Stomach (tissue), 8 donors: ENCODE measurements at regions not wholly inside any gene's neighbourhood (a gene's known extent, or its start where the extent isn't known, plus 50 kb on each side); places are given as distances from the start of the nearest gene placed in this dataset.

Experiments
- DNase-seq, 2 donors: peaks; one replicate each; pipeline versions ENCODE4 v3.0.0 to v3.0.0-alpha.2; 2013 to 2019
- H3K27ac ChIP-seq, 5 donors: fragments of 200-600 bp in 4 of 5; sonication (generic) in 4 of 5; one replicate each; pipeline ENCODE4 v1.5.1; 2013 to 2019; ENCODE audit warnings: mild to moderate bottlenecking in 1 of 5, moderate library complexity in 1 of 5
- H3K27me3 ChIP-seq, 3 donors: fragments of 200-600 bp; sonication (generic); one replicate each; pipeline ENCODE4 v1.5.1; 2017 to 2019; ENCODE audit warnings: mixed run types in 1 of 3
- H3K36me3 ChIP-seq, 4 donors: fragments of 200-600 bp; sonication (generic); 1 replicate in 3 of 4; 2 replicates in 1 of 4; pipeline ENCODE4 v1.5.1; 2016 to 2019
- H3K4me1 ChIP-seq, 4 donors: fragments of 200-600 bp; sonication (generic); one replicate each; pipeline ENCODE4 v1.5.1; 2016 to 2019
- H3K4me3 ChIP-seq, 4 donors: fragments of 200-600 bp; sonication (generic) in 3 of 4; one replicate each; pipeline ENCODE4 v1.5.1; 2016 to 2019; ENCODE audit warnings: mild to moderate bottlenecking in 1 of 4
- H3K9me3 ChIP-seq, 4 donors: fragments of 200-600 bp; sonication (generic); one replicate each; pipeline ENCODE4 v1.5.1; 2016 to 2019
- EP300 ChIP-seq: sonication (generic); formaldehyde crosslinking; IDR thresholded peaks from one replicate; pipeline ENCODE4 v1.6.1; 2017; ENCODE audit warnings: antibody characterized with exemption
- POLR2A ChIP-seq, 4 donors: fragments of 450-650 bp; IDR thresholded peaks; one replicate each; pipeline ENCODE4 v1.6.1; 2016; ENCODE audit warnings: antibody characterized with exemption in 4 of 4, control low read depth in 2 of 4, mild to moderate bottlenecking in 1 of 4, moderate library complexity in 1 of 4
- POLR2AphosphoS5 ChIP-seq, 3 donors: sonication (generic); formaldehyde crosslinking; IDR thresholded peaks; one replicate each; pipeline ENCODE4 v1.6.1; 2016; ENCODE audit warnings: antibody characterized with exemption in 3 of 3
- WGBS, 5 donors: extraction: QIAGEN DNeasy Blood & Tissue Kit in 3 of 5; methylation state at CpG; one replicate each; pipeline versions ENCODE4 v1.1.5 to v1.1.7; 2013 to 2018; 5-methylcytosine and 5-hydroxymethylcytosine counted together
- intact Hi-C: fragments of 100-400 bp; cut with DNase I; formaldehyde crosslinking; loops from one replicate; pipeline ENCODE4 v1.15.1; 2023; ENCODE audit warnings: low total_unique reads
- TF ChIP-seq, protein P1 (sequence below), 7 experiments: fragments of 450-650 bp in 4 of 7; fragments of 200-600 bp in 3 of 7; sonication (generic) in 3 of 7; IDR thresholded peaks; one replicate each; pipeline ENCODE4 v1.5.1; 2016 to 2019; ENCODE audit warnings: antibody characterized with exemption in 7 of 7, control low read depth in 2 of 7, mild to moderate bottlenecking in 1 of 7
- donor health status: healthy with polysubstance abuse.
- donor health status: Bipolar disorder and iron deficiency.
- donor health status: healthy.

- no peak overlapping the region for H3K4me3 ChIP-seq
- no peak for DNase-seq
- H3K36me3 ChIP-seq = no peaks in the 10 kb centered on the region
- intact Hi-C loops = no loop called here
- peaks cover 52 to 77% (median 68%) of the 10 kb centered on the region in 4 donors for H3K4me1 ChIP-seq
- 78 to 88% (median 83%) methylated on average over 13 of the region's 13 CpGs for WGBS, 5 donors
- peak overlapping the region in 4 of 5 donors; percentile 36 to 60 (median 53) for H3K27ac ChIP-seq
- H3K27me3 ChIP-seq = no peaks in the 10 kb centered on the region
- TF ChIP-seq EP300 (no peak), POLR2AphosphoS5 (IDR thresholded peaks at IDR 0.05) (no peak), POLR2A (IDR thresholded peaks at IDR 0.05) (no peak)
- TF ChIP-seq, protein P1, sequence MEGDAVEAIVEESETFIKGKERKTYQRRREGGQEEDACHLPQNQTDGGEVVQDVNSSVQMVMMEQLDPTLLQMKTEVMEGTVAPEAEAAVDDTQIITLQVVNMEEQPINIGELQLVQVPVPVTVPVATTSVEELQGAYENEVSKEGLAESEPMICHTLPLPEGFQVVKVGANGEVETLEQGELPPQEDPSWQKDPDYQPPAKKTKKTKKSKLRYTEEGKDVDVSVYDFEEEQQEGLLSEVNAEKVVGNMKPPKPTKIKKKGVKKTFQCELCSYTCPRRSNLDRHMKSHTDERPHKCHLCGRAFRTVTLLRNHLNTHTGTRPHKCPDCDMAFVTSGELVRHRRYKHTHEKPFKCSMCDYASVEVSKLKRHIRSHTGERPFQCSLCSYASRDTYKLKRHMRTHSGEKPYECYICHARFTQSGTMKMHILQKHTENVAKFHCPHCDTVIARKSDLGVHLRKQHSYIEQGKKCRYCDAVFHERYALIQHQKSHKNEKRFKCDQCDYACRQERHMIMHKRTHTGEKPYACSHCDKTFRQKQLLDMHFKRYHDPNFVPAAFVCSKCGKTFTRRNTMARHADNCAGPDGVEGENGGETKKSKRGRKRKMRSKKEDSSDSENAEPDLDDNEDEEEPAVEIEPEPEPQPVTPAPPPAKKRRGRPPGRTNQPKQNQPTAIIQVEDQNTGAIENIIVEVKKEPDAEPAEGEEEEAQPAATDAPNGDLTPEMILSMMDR (IDR thresholded peaks at IDR 0.05) = no peak
- H3K9me3 ChIP-seq = no peaks in the 10 kb centered on the region
Measured at GRCh38 chr2:42932271-42933151, 140.1 kb upstream of the HAAO start.

GRCh38 chr2:42931818-42932195 lies 139.4 kb upstream of the HAAO start:
- Histone ChIP-seq H3K36me3 (no peaks in the 10 kb centered on the region), H3K27me3 (no peaks in the 10 kb centered on the region), H3K4me3 (no peak overlapping the region), H3K9me3 (no peaks in the 10 kb centered on the region), H3K4me1 (peaks cover 59 to 84% (median 75%) of the 10 kb centered on the region in 4 donors), H3K27ac (peak overlapping the region in 4 of 5 donors; percentile 36 to 60 (median 53))
- no peak for DNase-seq
- TF ChIP-seq POLR2A (IDR thresholded peaks at IDR 0.05) (no peak), EP300 (no peak), POLR2AphosphoS5 (IDR thresholded peaks at IDR 0.05) (no peak)
- TF ChIP-seq, protein P1 (IDR thresholded peaks at IDR 0.05) = no peak
- 47 to 71% (median 60%) methylated on average over 3 of the region's 3 CpGs for WGBS, 5 donors
- intact Hi-C loops = no loop called here

DNA sequence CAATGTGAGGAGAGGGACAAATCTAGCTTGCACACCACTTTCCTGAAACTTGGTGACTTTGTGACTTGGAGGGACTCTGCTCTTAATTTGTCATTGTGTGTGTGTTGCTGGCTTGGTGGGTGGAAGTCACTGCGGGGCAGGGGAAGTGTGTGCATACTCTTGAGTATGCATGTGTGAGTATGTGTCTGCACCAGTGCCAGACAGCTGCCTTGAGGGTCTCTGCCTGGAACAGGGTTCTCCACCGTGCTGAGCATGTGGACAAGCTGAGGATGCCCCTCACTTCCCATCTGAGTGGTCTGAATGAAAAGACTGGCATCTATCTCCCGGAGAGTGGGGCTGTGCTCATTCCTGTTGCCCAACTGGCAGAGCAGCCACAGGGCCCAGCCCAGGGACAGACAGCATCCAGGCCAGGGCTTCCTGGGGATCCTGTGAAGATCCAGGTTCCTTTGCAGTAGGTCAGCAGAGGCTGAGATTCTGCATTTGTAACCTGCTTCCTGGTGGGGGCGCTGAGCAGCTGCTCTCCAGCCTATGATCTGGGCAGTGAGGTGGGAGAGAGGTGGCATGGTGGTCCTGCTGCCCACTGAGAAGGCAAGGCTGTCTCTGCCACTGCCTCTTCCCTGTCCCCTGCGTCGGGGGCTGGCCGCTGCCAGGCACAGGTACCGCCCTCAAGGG lies 138.9 kb upstream of the HAAO start:
- DNase-seq = no peak
- Histone ChIP-seq H3K9me3 (no peaks in the 10 kb centered on the region), H3K36me3 (no peaks in the 10 kb centered on the region), H3K27me3 (no peaks in the 10 kb centered on the region), H3K4me1 (peaks cover 64 to 90% (median 80%) of the 10 kb centered on the region in 4 donors), H3K27ac (peak overlapping the region; percentile 6 to 60 (median 49)), H3K4me3 (no peak overlapping the region)
- no peak for TF ChIP-seq POLR2A (IDR thresholded peaks at IDR 0.05)
- WGBS, 5 donors = 49 to 69% (median 56%) methylated on average over 8 of the region's 8 CpGs
- intact Hi-C loops = no loop called here

DNA sequence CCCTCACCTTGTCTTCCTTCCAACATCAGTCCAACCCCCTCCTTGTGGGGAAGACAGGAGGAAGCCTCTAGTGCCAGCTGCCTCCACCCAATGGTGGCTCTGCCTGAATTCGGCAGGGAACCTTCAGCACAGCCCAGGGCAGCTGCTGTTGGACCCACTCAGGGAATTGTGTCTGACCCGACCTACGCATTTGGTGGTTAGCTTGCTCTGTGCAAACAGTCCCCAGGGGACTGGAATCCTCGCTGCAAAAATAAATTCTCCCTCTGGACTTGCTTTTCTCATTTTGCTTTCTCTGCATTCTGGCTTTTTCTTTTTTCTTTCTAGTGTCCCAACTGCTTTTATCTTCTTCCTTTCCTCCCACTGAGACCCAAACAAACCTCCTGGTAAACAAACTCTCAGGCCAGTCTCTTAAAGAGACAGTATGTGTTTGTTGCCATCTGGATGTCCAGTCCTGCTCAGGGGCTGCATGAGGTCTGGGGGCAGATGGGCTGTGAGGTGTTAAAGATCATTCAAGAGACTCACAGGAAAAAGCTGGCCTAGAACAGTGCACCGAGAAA lies 137.7 kb upstream of the HAAO start:
- intact Hi-C loops = no loop called here
- DNase-seq = peak in 1 of 2 donors; percentile 47
- peak overlapping the region; percentile 67 to 93 (median 89) for H3K27ac ChIP-seq
- no peak overlapping the region for H3K4me3 ChIP-seq
- H3K9me3 ChIP-seq = no peaks in the 10 kb centered on the region
- WGBS, 5 donors = 14 to 23% (median 21%) methylated on average over 5 of the region's 5 CpGs
- peaks cover 76 to 98% (median 89%) of the 10 kb centered on the region in 4 donors for H3K4me1 ChIP-seq
- TF ChIP-seq EP300 (no peak), POLR2A (IDR thresholded peaks at IDR 0.05) (no peak), POLR2AphosphoS5 (IDR thresholded peaks at IDR 0.05) (peak in 1 of 3 donors; percentile 9)
- TF ChIP-seq, protein P1 (IDR thresholded peaks at IDR 0.05) = no peak
- H3K36me3 ChIP-seq = no peaks in the 10 kb centered on the region
- H3K27me3 ChIP-seq = no peaks in the 10 kb centered on the region
